H1 (cell line): ENCODE measurements at regions not wholly inside any gene's neighbourhood (a gene's known extent, or its start where the extent isn't known, plus 50 kb on each side); places are given as distances from the start of the nearest gene placed in this dataset.

Experiments used
- CTCF ChIA-PET: fragments of 300-600 bp; sonication (Branson Sonifier 250); formaldehyde crosslinking; loops from one replicate; lab custom pipeline; 2021; ENCODE audit not compliant: partially characterized antibody; lab: Charles Lee
- POLR2A ChIA-PET: fragments of 300-600 bp; sonication (Branson Sonifier 250); formaldehyde crosslinking; loops from one replicate; lab custom pipeline; 2021; ENCODE audit warnings: inconsistent platforms; ENCODE audit not compliant: partially characterized antibody; lab: Charles Lee
- DNase-seq, 2 experiments: peaks; one replicate each; pipeline versions ENCODE4 v3.0.0 to v3.0.0-alpha.2; 2010 to 2022; ENCODE audit warnings: low spot score in 2 of 2, low read depth in 1 of 2, mixed read lengths in 1 of 2
- FAIRE-seq: peaks from 2 replicates; lab custom pipeline; 2011; peaks lifted over from hg19 to GRCh38; lab: Jason Lieb, UNC
- H2AFZ ChIP-seq: 2 replicates; pipeline ENCODE4 v1.8.1; 2012; ENCODE audit warnings: low read length, inconsistent platforms
- H2AK5ac ChIP-seq: 2 replicates; pipeline ENCODE4 v1.6.1; 2013; ENCODE audit warnings: low read depth, low read length
- H2BK120ac ChIP-seq: replicated peaks from 2 replicates; pipeline ENCODE3; 2013; ENCODE audit warnings: low read depth, low read length, inconsistent platforms
- H2BK12ac ChIP-seq: 2 replicates; pipeline ENCODE4 v1.6.1; 2013; ENCODE audit warnings: low read depth, low read length
- H2BK15ac ChIP-seq: 2 replicates; pipeline ENCODE4 v1.6.1; 2013; ENCODE audit warnings: low read length
- H2BK20ac ChIP-seq: 2 replicates; pipeline ENCODE4 v1.6.1; 2013; ENCODE audit warnings: low read length
- H2BK5ac ChIP-seq: 2 replicates; pipeline ENCODE4 v1.6.1; 2013; ENCODE audit warnings: low read depth, low read length
- H3K14ac ChIP-seq: 2 replicates; pipeline ENCODE4 v1.6.1; 2013; ENCODE audit warnings: inconsistent platforms; ENCODE audit not compliant: insufficient read length
- H3K18ac ChIP-seq: 2 replicates; pipeline ENCODE4 v1.6.1; 2013; ENCODE audit warnings: low read length; ENCODE audit errors: extremely low read depth
- H3K23ac ChIP-seq: 2 replicates; pipeline ENCODE4 v1.6.1; 2013; ENCODE audit warnings: inconsistent platforms; ENCODE audit not compliant: insufficient read length
- H3K23me2 ChIP-seq: 2 replicates; pipeline ENCODE4 v1.6.1; 2013; ENCODE audit warnings: low read depth, low read length
- H3K27ac ChIP-seq: 2 replicates; pipeline ENCODE4 v1.6.1; 2011; ENCODE audit warnings: low read depth, low read length, inconsistent platforms
- H3K27me3 ChIP-seq, 4 experiments: replicated peaks in 1 of 4; 1 replicate in 1 of 4; 2 replicates in 3 of 4; pipeline versions ENCODE4 v1.6.1 to v1.8.1; 2011 to 2013; ENCODE audit warnings: low read length in 3 of 4, mild to moderate bottlenecking in 3 of 4, inconsistent platforms in 2 of 4, mixed read lengths in 2 of 4, moderate library complexity in 1 of 4; ENCODE audit not compliant: control insufficient read depth in 3 of 4, insufficient read depth in 3 of 4; ENCODE audit errors: extremely low read depth in 1 of 4
- H3K36me3 ChIP-seq, 4 experiments: 2 replicates each; pipeline versions ENCODE4 v1.6.1 to v1.8.1; 2011 to 2013; ENCODE audit warnings: mild to moderate bottlenecking in 4 of 4, low read length in 3 of 4, moderate library complexity in 2 of 4, control low read depth in 1 of 4, inconsistent platforms in 1 of 4; ENCODE audit not compliant: insufficient read depth in 4 of 4, control insufficient read depth in 2 of 4
- H3K4ac ChIP-seq: replicated peaks from 2 replicates; pipeline ENCODE3; 2013; ENCODE audit warnings: low read length, low read depth, mixed read lengths, inconsistent platforms; ENCODE audit not compliant: insufficient read length
- H3K4me1 ChIP-seq, 4 experiments: replicated peaks in 1 of 4; 1 replicate in 1 of 4; 2 replicates in 3 of 4; pipeline versions ENCODE4 v1.6.1 to v1.8.1; 2011 to 2013; ENCODE audit warnings: low read length in 3 of 4, inconsistent platforms in 2 of 4, mixed read lengths in 1 of 4; ENCODE audit not compliant: insufficient read depth in 4 of 4, control insufficient read depth in 3 of 4
- H3K4me2 ChIP-seq, 2 experiments: 2 replicates each; pipeline versions ENCODE4 v1.6.1 to v1.8.1; 2011 to 2013; ENCODE audit warnings: low read depth in 2 of 2, low read length in 2 of 2, control low read depth in 1 of 2, inconsistent platforms in 1 of 2, mild to moderate bottlenecking in 1 of 2; ENCODE audit not compliant: insufficient read depth in 1 of 2
- H3K4me3 ChIP-seq, 4 experiments: fragments of 200-600, 300-600 bp in 1 of 4; sonication (generic), shearing (Covaris generic), sonication (Bioruptor Twin) in 1 of 4; 2 replicates each; pipeline versions ENCODE4 v1.5.1 to v1.8.1; 2011 to 2016; ENCODE audit warnings: low read length in 4 of 4, low read depth in 3 of 4, control low read depth in 2 of 4, inconsistent platforms in 2 of 4, mild to moderate bottlenecking in 2 of 4, mixed read lengths in 1 of 4, moderate library complexity in 1 of 4; ENCODE audit not compliant: insufficient read depth in 2 of 4; ENCODE audit errors: extremely low read depth in 1 of 4
- H3K56ac ChIP-seq: replicated peaks from 2 replicates; pipeline ENCODE3; 2013; ENCODE audit warnings: low read depth, mild to moderate bottlenecking, mixed read lengths, low read length, inconsistent platforms; ENCODE audit not compliant: insufficient read length
- H3K79me1 ChIP-seq: 2 replicates; pipeline ENCODE4 v1.6.1; 2013; ENCODE audit warnings: low read depth, low read length, control low read depth
- H3K79me2 ChIP-seq, 2 experiments: 2 replicates each; pipeline versions ENCODE4 v1.6.1 to v1.8.1; 2012 to 2013; ENCODE audit warnings: low read length in 2 of 2, mild to moderate bottlenecking in 2 of 2, inconsistent platforms in 1 of 2; ENCODE audit not compliant: insufficient read depth in 2 of 2, control insufficient read depth in 1 of 2
- H3K9ac ChIP-seq, 4 experiments: replicated peaks in 1 of 4; 1 replicate in 1 of 4; 2 replicates in 3 of 4; pipeline versions ENCODE4 v1.6.1 to v1.8.1; 2011 to 2013; ENCODE audit warnings: low read depth in 3 of 4, low read length in 3 of 4, control low read depth in 2 of 4, mild to moderate bottlenecking in 2 of 4, moderate library complexity in 2 of 4, inconsistent platforms in 1 of 4; ENCODE audit errors: extremely low read depth in 1 of 4
- H3K9me3 ChIP-seq, 2 experiments: 2 replicates each; pipeline versions ENCODE4 v1.6.1 to v1.8.1; 2012 to 2013; ENCODE audit warnings: mild to moderate bottlenecking in 2 of 2, moderate library complexity in 2 of 2, control low read depth in 1 of 2, inconsistent platforms in 1 of 2, low read depth in 1 of 2, low read length in 1 of 2, mixed read lengths in 1 of 2; ENCODE audit not compliant: insufficient read depth in 2 of 2
- H4K20me1 ChIP-seq, 2 experiments: replicated peaks in 1 of 2; 2 replicates each; pipeline versions ENCODE3 to v1.8.1; 2011 to 2013; ENCODE audit warnings: inconsistent platforms in 2 of 2, low read length in 2 of 2, mild to moderate bottlenecking in 1 of 2; ENCODE audit not compliant: insufficient read depth in 2 of 2, control insufficient read depth in 1 of 2
- H4K5ac ChIP-seq: 2 replicates; pipeline ENCODE4 v1.6.1; 2013; ENCODE audit warnings: low read length, low read depth, mixed read lengths, inconsistent platforms; ENCODE audit not compliant: insufficient read length
- H4K8ac ChIP-seq: 2 replicates; pipeline ENCODE4 v1.8.0; 2013; ENCODE audit warnings: mild to moderate bottlenecking, moderate library complexity, low read length, inconsistent platforms; ENCODE audit not compliant: insufficient read depth; ENCODE audit errors: extremely low read depth
- H4K91ac ChIP-seq: replicated peaks from 2 replicates; pipeline ENCODE3; 2013; ENCODE audit warnings: low read length, mixed read lengths, inconsistent platforms; ENCODE audit not compliant: insufficient read length
- ASH2L ChIP-seq: fragments of 200-600, 300-600 bp; sonication (generic); IDR thresholded peaks from one replicate; pipeline ENCODE4 v1.7.1; 2017; ENCODE audit warnings: low read length
- BCL11A ChIP-seq, 2 experiments: IDR thresholded peaks; one replicate each; pipeline ENCODE4 v1.6.1; 2011; ENCODE audit warnings: low read depth in 2 of 2, low read length in 2 of 2, mild to moderate bottlenecking in 2 of 2
- E2F6 ChIP-seq: IDR thresholded peaks from 2 replicates; pipeline ENCODE4 v1.6.1; 2012; ENCODE audit warnings: inconsistent platforms
- FOSL1 ChIP-seq: IDR thresholded peaks from 2 replicates; pipeline ENCODE4 v1.6.1; 2011; ENCODE audit warnings: mild to moderate bottlenecking, low read depth, low read length, moderate library complexity; ENCODE audit not compliant: insufficient read depth
- GTF2F1 ChIP-seq: IDR thresholded peaks from 2 replicates; pipeline ENCODE4 v1.6.1; 2012; ENCODE audit warnings: low read depth, low read length, improper control_type of control experiment, borderline replicate concordance
- JUND ChIP-seq: IDR thresholded peaks from 2 replicates; pipeline ENCODE4 v1.6.1; 2011; ENCODE audit warnings: mild to moderate bottlenecking, improper control_type of control experiment, low read length
- RXRA ChIP-seq: IDR thresholded peaks from 2 replicates; pipeline ENCODE4 v1.6.1; 2011; ENCODE audit warnings: low read depth, mild to moderate bottlenecking, low read length, moderate library complexity; ENCODE audit not compliant: insufficient read depth
- SP4 ChIP-seq: IDR thresholded peaks from 2 replicates; pipeline ENCODE4 v1.6.1; 2012; ENCODE audit warnings: low read length, inconsistent platforms
- SRF ChIP-seq: IDR thresholded peaks from 2 replicates; pipeline ENCODE4 v1.6.1; 2011; ENCODE audit warnings: mild to moderate bottlenecking, low read depth, low read length, moderate library complexity
- SUZ12 ChIP-seq: fragments of 200-600 bp; sonication (generic); IDR thresholded peaks from 2 replicates; pipeline ENCODE4 v1.6.1; 2012; ENCODE audit warnings: mild to moderate bottlenecking, inconsistent platforms, low read length, moderate library complexity, mixed read lengths
- TCF12 ChIP-seq: IDR thresholded peaks from 2 replicates; pipeline ENCODE4 v1.6.1; 2011; ENCODE audit warnings: low read depth, mild to moderate bottlenecking, low read length
- TEAD4 ChIP-seq: IDR thresholded peaks from 2 replicates; pipeline ENCODE4 v1.6.1; 2012; ENCODE audit warnings: low read depth, low read length, inconsistent platforms, mixed read lengths
- WGBS, 2 experiments: shearing (Covaris generic) in 1 of 2; methylation state at CpG; one replicate each; pipeline versions ENCODE4 v1.1.6 to v1.1.7; 2013 to 2015; ENCODE audit warnings: low lambda C conversion rate in 2 of 2, mixed read lengths in 2 of 2, inconsistent platforms in 1 of 2, low coverage in 1 of 2, missing lambda C conversion rate in 1 of 2; ENCODE audit not compliant: insufficient replicate concordance in 2 of 2, insufficient coverage in 1 of 2, insufficient read length in 1 of 2; ENCODE audit errors: extremely low coverage in 1 of 2, missing lambda C conversion rate in 1 of 2; 5-methylcytosine and 5-hydroxymethylcytosine counted together
- TF ChIP-seq, protein P1 (sequence below): IDR thresholded peaks from 2 replicates; pipeline ENCODE4 v1.6.1; 2011; ENCODE audit warnings: low read length, improper control_type of control experiment
- TF ChIP-seq, protein P2 (sequence below): IDR thresholded peaks from 2 replicates; pipeline ENCODE4 v1.6.1; 2011; ENCODE audit warnings: low read depth, mild to moderate bottlenecking, low read length; ENCODE audit not compliant: insufficient read depth

DNA sequence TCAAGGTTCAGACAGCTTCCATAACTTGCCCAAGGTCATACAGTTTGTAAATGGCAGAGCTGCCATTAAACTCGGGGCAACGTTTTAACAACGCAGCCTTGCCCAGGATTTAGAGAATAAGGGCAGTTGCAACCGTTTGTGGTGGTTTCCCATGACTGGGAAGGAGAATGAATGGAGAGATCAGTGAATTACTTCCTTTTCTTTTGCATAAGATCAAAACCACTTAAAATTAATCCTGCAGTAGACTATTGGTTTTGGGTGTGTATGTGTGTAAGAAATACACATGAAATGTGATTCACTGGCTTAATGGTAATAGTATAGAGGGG is 179.1 kb upstream of the MIR17HG start:
- Histone ChIP-seq H4K91ac (no peak overlapping the region), H3K4ac (no peak overlapping the region), H4K20me1 (no peaks in the 10 kb centered on the region), H3K36me3 (no peaks in the 10 kb centered on the region), H3K27me3 (no peaks in the 10 kb centered on the region), H3K18ac (no peak overlapping the region), H3K4me2 (no peak overlapping the region), H2BK5ac (no peak overlapping the region), H4K5ac (no peak overlapping the region), H2AK5ac (no peak overlapping the region), H2BK15ac (no peak overlapping the region), H3K4me1 (peaks cover 0 to 2% (median 0%) of the 10 kb centered on the region in 4 experiments; a peak in 1 of 7 replicates), H2BK20ac (no peak overlapping the region), H2BK12ac (no peak overlapping the region), H3K9me3 (no peaks in the 10 kb centered on the region), H3K14ac (no peak overlapping the region), H3K23me2 (no peaks in the 10 kb centered on the region), H3K27ac (no peak overlapping the region), H3K23ac (no peak overlapping the region), H3K4me3 (no peak overlapping the region), H3K9ac (no peak overlapping the region), H2AFZ (no peak overlapping the region), H3K79me2 (no peaks in the 10 kb centered on the region), H2BK120ac (no peak overlapping the region), H4K8ac (no peak overlapping the region), H3K79me1 (no peaks in the 10 kb centered on the region), H3K56ac (no peak overlapping the region)
- no peak for FAIRE-seq
- POLR2A ChIA-PET: no interaction called here
- CTCF ChIA-PET: interaction anchor here (1.5 kb wide), 1 partner anchor 17 kb away, joined by 5 read pairs; no protein-coding TSS in a partner anchor
- WGBS, 2 experiments: 87% methylated on average over 4 of the region's 4 CpGs; no CpG with 5 or more reads in 1 of the 2 experiments
- no peak for DNase-seq
- no peak for TF ChIP-seq TEAD4
- no peak for TF ChIP-seq E2F6
- TF ChIP-seq JUND: no peak
- no peak for TF ChIP-seq TCF12
- no peak for TF ChIP-seq BCL11A (IDR thresholded peaks at IDR 0.05; ENCODE audit: low read depth in 2 of 2, low read length in 2 of 2)
- TF ChIP-seq, protein P1, sequence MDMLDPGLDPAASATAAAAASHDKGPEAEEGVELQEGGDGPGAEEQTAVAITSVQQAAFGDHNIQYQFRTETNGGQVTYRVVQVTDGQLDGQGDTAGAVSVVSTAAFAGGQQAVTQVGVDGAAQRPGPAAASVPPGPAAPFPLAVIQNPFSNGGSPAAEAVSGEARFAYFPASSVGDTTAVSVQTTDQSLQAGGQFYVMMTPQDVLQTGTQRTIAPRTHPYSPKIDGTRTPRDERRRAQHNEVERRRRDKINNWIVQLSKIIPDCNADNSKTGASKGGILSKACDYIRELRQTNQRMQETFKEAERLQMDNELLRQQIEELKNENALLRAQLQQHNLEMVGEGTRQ: no peak
- TF ChIP-seq ASH2L: no peak
- no peak for TF ChIP-seq GTF2F1
- TF ChIP-seq FOSL1: no peak
- TF ChIP-seq RXRA: no peak
- no peak for TF ChIP-seq SP4
- TF ChIP-seq, protein P2, sequence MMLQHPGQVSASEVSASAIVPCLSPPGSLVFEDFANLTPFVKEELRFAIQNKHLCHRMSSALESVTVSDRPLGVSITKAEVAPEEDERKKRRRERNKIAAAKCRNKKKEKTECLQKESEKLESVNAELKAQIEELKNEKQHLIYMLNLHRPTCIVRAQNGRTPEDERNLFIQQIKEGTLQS: no peak
- TF ChIP-seq SUZ12: no peak
- no peak for TF ChIP-seq SRF
